ENCODE measurements at regions not wholly inside any gene's neighbourhood (a gene's known extent, or its start where the extent isn't known, plus 50 kb on each side); places are given as distances from the start of the nearest gene placed in this dataset.
A peak's percentile ranks its signal among the peaks of the same experiment; 100 is the strongest.

- intact Hi-C loops (cut with DNase I) = no loop called here
- peak overlapping the region in 1 of 4 donors; percentile 41 for H3K27ac ChIP-seq
- no peak for TF ChIP-seq EP300 (IDR thresholded peaks at IDR 0.05)
Observed at GRCh38 chr6:14713966-14714631, 531.8 kb upstream of the JARID2 start.

GRCh38 chr6:14715076-14715475 is 530.8 kb upstream of the JARID2 start:
- no peaks in the 10 kb centered on the region for H3K4me1 ChIP-seq
- no peak for DNase-seq
- intact Hi-C loops (cut with DNase I) = no loop called here
- WGBS, 2 donors = 93 to 94% methylated on average over 5 of the region's 5 CpGs
- H3K27me3 ChIP-seq = no peaks in the 10 kb centered on the region
- no peak overlapping the region for H3K27ac ChIP-seq
- TF ChIP-seq POLR2A (IDR thresholded peaks at IDR 0.05) (no peak), EP300 (IDR thresholded peaks at IDR 0.05) (no peak), POLR2AphosphoS5 (IDR thresholded peaks at IDR 0.05) (no peak), CTCF (IDR thresholded peaks at IDR 0.05) (no peak)
- H3K36me3 ChIP-seq = no peaks in the 10 kb centered on the region
- H3K4me3 ChIP-seq = no peak overlapping the region
- H3K9me3 ChIP-seq = peaks cover 0 to 6% (median under 1%) of the 10 kb centered on the region in 4 donors

More at GRCh38 chr6:14713966-14714631, 531.8 kb upstream of the JARID2 start:
- H3K36me3 ChIP-seq = no peaks in the 10 kb centered on the region
- WGBS, 2 donors = 72 to 89% methylated on average over 3 of the region's 3 CpGs
- H3K4me1 ChIP-seq = no peaks in the 10 kb centered on the region
- no peak for DNase-seq
- H3K27me3 ChIP-seq = no peaks in the 10 kb centered on the region
- peaks cover 0 to 6% (median under 1%) of the 10 kb centered on the region in 4 donors for H3K9me3 ChIP-seq
- no peak overlapping the region for H3K4me3 ChIP-seq

- intact Hi-C loops (cut with DNase I) = no loop called here
- Histone ChIP-seq H3K4me1 (peaks cover 0 to 6% (median 0%) of the 10 kb centered on the region in 4 donors), H3K9me3 (no peaks in the 10 kb centered on the region), H3K4me3 (no peak overlapping the region), H3K27ac (no peak overlapping the region), H3K36me3 (no peaks in the 10 kb centered on the region), H3K27me3 (no peaks in the 10 kb centered on the region)
- WGBS, 2 donors = 79 to 96% methylated on average over 9 of the region's 9 CpGs
- DNase-seq = no peak
- no peak for TF ChIP-seq CTCF (IDR thresholded peaks at IDR 0.05)
- no peak for TF ChIP-seq EP300 (IDR thresholded peaks at IDR 0.05)
- TF ChIP-seq POLR2A (IDR thresholded peaks at IDR 0.05) = no peak
- no peak for TF ChIP-seq POLR2AphosphoS5 (IDR thresholded peaks at IDR 0.05)
Observed at GRCh38 chr6:14716499-14717146, 529.2 kb upstream of the JARID2 start.

DNA sequence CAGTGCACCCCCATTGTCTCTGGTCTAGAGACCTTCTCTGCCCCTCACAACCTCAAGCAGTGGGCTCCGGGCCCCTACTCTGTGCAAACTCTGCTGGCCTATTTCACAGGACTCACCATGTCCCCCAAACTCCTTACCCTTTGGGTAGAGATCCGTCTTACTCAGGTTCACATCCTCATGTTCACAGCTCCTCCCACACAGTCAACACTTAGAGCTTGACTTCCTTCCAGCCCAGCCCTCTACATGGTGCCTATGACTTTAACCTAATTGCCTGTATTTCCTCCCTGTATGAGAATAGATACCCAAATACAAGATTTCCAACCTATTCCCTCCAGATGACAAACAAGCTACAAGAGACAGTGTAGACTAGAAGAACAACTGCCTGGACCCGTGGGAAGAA is 528.6 kb upstream of the JARID2 start:
- no peaks in the 10 kb centered on the region for H3K36me3 ChIP-seq
- no peak for DNase-seq
- WGBS, 2 donors = 70 to 76% methylated on average over 3 of the region's 3 CpGs
- H3K4me3 ChIP-seq = no peak overlapping the region
- H3K4me1 ChIP-seq = peaks cover 0 to 6% (median 0%) of the 10 kb centered on the region in 4 donors
- H3K27ac ChIP-seq = no peak overlapping the region
- H3K27me3 ChIP-seq = no peaks in the 10 kb centered on the region
- H3K9me3 ChIP-seq = no peaks in the 10 kb centered on the region
- intact Hi-C loops (cut with DNase I) = no loop called here
- TF ChIP-seq CTCF (IDR thresholded peaks at IDR 0.05) (no peak), POLR2AphosphoS5 (IDR thresholded peaks at IDR 0.05) (no peak), EP300 (IDR thresholded peaks at IDR 0.05) (no peak), POLR2A (IDR thresholded peaks at IDR 0.05) (no peak)

DNA sequence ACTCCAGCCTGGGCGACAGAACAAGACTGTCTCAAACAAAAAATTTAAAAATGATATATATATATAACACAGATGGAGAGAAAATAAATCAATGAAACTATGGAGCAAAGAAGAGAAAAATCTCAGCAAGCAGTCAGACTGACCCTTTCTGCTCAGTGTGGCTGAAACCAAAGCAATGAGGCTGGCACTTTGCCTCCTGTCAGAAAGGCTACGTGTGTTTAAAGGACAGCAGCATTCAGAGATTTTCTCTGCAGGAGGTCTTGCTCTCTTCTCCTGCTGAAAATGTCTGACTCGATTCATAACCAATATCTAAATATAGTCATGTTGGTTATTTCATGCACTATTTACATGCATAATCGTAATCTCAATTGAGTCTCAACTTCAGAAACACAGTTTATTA is 527.0 kb upstream of the JARID2 start:
- intact Hi-C loops (cut with DNase I) = no loop called here
- Histone ChIP-seq H3K27ac (no peak overlapping the region), H3K4me1 (peaks cover 0 to 6% (median 0%) of the 10 kb centered on the region in 4 donors), H3K27me3 (no peaks in the 10 kb centered on the region), H3K36me3 (no peaks in the 10 kb centered on the region), H3K9me3 (no peaks in the 10 kb centered on the region), H3K4me3 (no peak overlapping the region)
- DNase-seq = no peak
- 76 to 82% methylated on average over 4 of the region's 4 CpGs for WGBS, 2 donors
- TF ChIP-seq POLR2A (IDR thresholded peaks at IDR 0.05) (no peak), POLR2AphosphoS5 (IDR thresholded peaks at IDR 0.05) (no peak), CTCF (IDR thresholded peaks at IDR 0.05) (no peak), EP300 (IDR thresholded peaks at IDR 0.05) (no peak)

Measured in sigmoid colon (tissue), 6 donors.